Astrocyte (in vitro differentiated cells and primary cell): ENCODE measurements at regions not wholly inside any gene's neighbourhood (a gene's known extent, or its start where the extent isn't known, plus 50 kb on each side); places are given as distances from the start of the nearest gene placed in this dataset.

Experiments
- DNase-seq: peaks from one replicate; pipeline ENCODE4 v3.0.0-alpha.2; 2010; ENCODE audit warnings: low read depth
- FAIRE-seq: peaks from 2 replicates; lab custom pipeline; 2011; peaks lifted over from hg19 to GRCh38; lab: Jason Lieb, UNC
- H2AFZ ChIP-seq: 2 replicates; pipeline ENCODE4 v1.6.0; 2012; ENCODE audit warnings: low read depth, low read length, inconsistent platforms
- H3K27ac ChIP-seq: 2 replicates; pipeline ENCODE4 v1.5.1; 2011; ENCODE audit warnings: low read depth, low read length, inconsistent platforms
- H3K27me3 ChIP-seq: 2 replicates; pipeline ENCODE4 v1.6.0; 2011; ENCODE audit warnings: low read length, inconsistent platforms; ENCODE audit not compliant: insufficient read depth
- H3K36me3 ChIP-seq: 2 replicates; pipeline ENCODE4 v1.5.1; 2011; ENCODE audit warnings: low read length, inconsistent platforms; ENCODE audit not compliant: insufficient read depth
- H3K4me1 ChIP-seq: 2 replicates; pipeline ENCODE4 v1.5.1; 2011; ENCODE audit warnings: low read length, inconsistent platforms; ENCODE audit not compliant: insufficient read depth
- H3K4me2 ChIP-seq: 2 replicates; pipeline ENCODE4 v1.6.0; 2012; ENCODE audit warnings: low read length, inconsistent platforms
- H3K4me3 ChIP-seq: 2 replicates; pipeline ENCODE4 v1.5.1; 2011; ENCODE audit warnings: low read depth, mild to moderate bottlenecking, low read length, inconsistent platforms; ENCODE audit not compliant: insufficient read depth
- H3K79me2 ChIP-seq: 2 replicates; pipeline ENCODE4 v1.6.0; 2012; ENCODE audit warnings: mild to moderate bottlenecking, low read length, inconsistent platforms; ENCODE audit not compliant: insufficient read depth
- H3K9ac ChIP-seq: 2 replicates; pipeline ENCODE4 v1.6.0; 2012; ENCODE audit warnings: mild to moderate bottlenecking, low read length, inconsistent platforms
- H3K9me3 ChIP-seq: 2 replicates; pipeline ENCODE4 v1.5.1; 2012; ENCODE audit warnings: low read depth, mild to moderate bottlenecking, low read length, inconsistent platforms; ENCODE audit not compliant: insufficient read depth
- H4K20me1 ChIP-seq: 2 replicates; pipeline ENCODE4 v1.6.0; 2012; ENCODE audit warnings: low read length, inconsistent platforms; ENCODE audit not compliant: insufficient read depth
- H3K27ac Mint-ChIP-seq: one replicate; pipeline ENCODE4 v1.8.0; 2021; ENCODE audit warnings: mild to moderate bottlenecking, mixed read lengths; ENCODE audit not compliant: unreplicated experiment
- H3K27me3 Mint-ChIP-seq: one replicate; pipeline ENCODE4 v1.8.0; 2021; ENCODE audit warnings: low read depth, mixed read lengths; ENCODE audit not compliant: unreplicated experiment
- H3K36me3 Mint-ChIP-seq: one replicate; pipeline ENCODE4 v1.8.0; 2021; ENCODE audit warnings: low read depth, mixed read lengths; ENCODE audit not compliant: unreplicated experiment
- H3K4me1 Mint-ChIP-seq: one replicate; pipeline ENCODE4 v1.8.0; 2021; ENCODE audit warnings: low read depth, mixed read lengths; ENCODE audit not compliant: unreplicated experiment
- H3K4me3 Mint-ChIP-seq: one replicate; pipeline ENCODE4 v1.8.0; 2021; ENCODE audit warnings: mild to moderate bottlenecking, moderate library complexity, mixed read lengths; ENCODE audit not compliant: unreplicated experiment
- H3K9me3 Mint-ChIP-seq: one replicate; pipeline ENCODE4 v1.8.0; 2021; ENCODE audit warnings: mild to moderate bottlenecking, mixed read lengths; ENCODE audit not compliant: unreplicated experiment
- CTCF ChIP-seq: IDR thresholded peaks from 2 replicates; pipeline ENCODE4 v1.5.1; 2011; ENCODE audit warnings: low read depth, mild to moderate bottlenecking, inconsistent platforms, low read length, moderate library complexity; ENCODE audit not compliant: insufficient read depth
- EZH2 ChIP-seq: IDR thresholded peaks from 2 replicates; pipeline ENCODE4 v1.6.1; 2012; ENCODE audit warnings: mild to moderate bottlenecking, low read length, inconsistent platforms; ENCODE audit not compliant: insufficient read depth

GRCh38 chr4:157792716-157793115, 380.1 kb downstream of the GASK1B start:
- H2AFZ ChIP-seq, result no peak overlapping the region
- H3K36me3 Mint-ChIP-seq, result no peaks in the 10 kb centered on the region
- H3K27me3 ChIP-seq, result no peaks in the 10 kb centered on the region
- DNase-seq (peak; percentile 78), FAIRE-seq (no peak)
- no peak overlapping the region for H3K27ac Mint-ChIP-seq
- H3K9me3 Mint-ChIP-seq, result no peaks in the 10 kb centered on the region
- no peak overlapping the region for H3K4me3 Mint-ChIP-seq
- no peak overlapping the region for H3K9ac ChIP-seq
- H4K20me1 ChIP-seq, result no peaks in the 10 kb centered on the region
- no peak overlapping the region for H3K27ac ChIP-seq
- H3K4me3 ChIP-seq, result no peak overlapping the region
- H3K4me1 ChIP-seq, result no peaks in the 10 kb centered on the region
- no peak for TF ChIP-seq EZH2
- no peak for TF ChIP-seq CTCF
- H3K9me3 ChIP-seq, result no peaks in the 10 kb centered on the region
- no peaks in the 10 kb centered on the region for H3K79me2 ChIP-seq
- H3K4me1 Mint-ChIP-seq, result peaks cover 18% of the 10 kb centered on the region
- no peaks in the 10 kb centered on the region for H3K36me3 ChIP-seq
- no peak overlapping the region for H3K4me2 ChIP-seq
- no peaks in the 10 kb centered on the region for H3K27me3 Mint-ChIP-seq

- no peak overlapping the region for H3K27ac Mint-ChIP-seq
- no peaks in the 10 kb centered on the region for H4K20me1 ChIP-seq
- no peak for FAIRE-seq
- H3K79me2 ChIP-seq, result no peaks in the 10 kb centered on the region
- no peak overlapping the region for H3K9ac ChIP-seq
- H3K9me3 Mint-ChIP-seq, result no peaks in the 10 kb centered on the region
- TF ChIP-seq EZH2 (no peak), CTCF (no peak)
- H3K27ac ChIP-seq, result no peak overlapping the region
- no peaks in the 10 kb centered on the region for H3K4me1 ChIP-seq
- H2AFZ ChIP-seq, result no peak overlapping the region
- H3K27me3 ChIP-seq, result no peaks in the 10 kb centered on the region
- peaks cover 11% of the 10 kb centered on the region for H3K4me1 Mint-ChIP-seq
- H3K4me2 ChIP-seq, result no peak overlapping the region
- H3K4me3 Mint-ChIP-seq, result no peak overlapping the region
- H3K36me3 Mint-ChIP-seq, result no peaks in the 10 kb centered on the region
- H3K36me3 ChIP-seq, result no peaks in the 10 kb centered on the region
- DNase-seq, result peak; percentile 0
- no peaks in the 10 kb centered on the region for H3K27me3 Mint-ChIP-seq
- no peaks in the 10 kb centered on the region for H3K9me3 ChIP-seq
- H3K4me3 ChIP-seq, result no peak overlapping the region
These were observed 381.6 kb downstream of the GASK1B start for GRCh38 chr4:157791236-157791635.

- H2AFZ ChIP-seq, result no peak overlapping the region
- H3K27ac ChIP-seq, result no peak overlapping the region
- Mint-ChIP-seq H3K4me3 (no peak overlapping the region), H3K27me3 (no peaks in the 10 kb centered on the region), H3K36me3 (no peaks in the 10 kb centered on the region), H3K9me3 (no peaks in the 10 kb centered on the region), H3K27ac (no peak overlapping the region), H3K4me1 (peaks cover 4% of the 10 kb centered on the region)
- H4K20me1 ChIP-seq, result no peaks in the 10 kb centered on the region
- H3K4me2 ChIP-seq, result no peak overlapping the region
- no peak overlapping the region for H3K9ac ChIP-seq
- no peaks in the 10 kb centered on the region for H3K4me1 ChIP-seq
- no peaks in the 10 kb centered on the region for H3K79me2 ChIP-seq
- no peaks in the 10 kb centered on the region for H3K9me3 ChIP-seq
- DNase-seq, result no peak
- H3K4me3 ChIP-seq, result no peak overlapping the region
- TF ChIP-seq EZH2, result no peak
- no peak for TF ChIP-seq CTCF
- no peaks in the 10 kb centered on the region for H3K36me3 ChIP-seq
- FAIRE-seq, result no peak
- H3K27me3 ChIP-seq, result no peaks in the 10 kb centered on the region
These were observed 385.2 kb downstream of the GASK1B start for GRCh38 chr4:157787618-157788017.
